DND-41 (cell line): ENCODE measurements at regions not wholly inside any gene's neighbourhood (a gene's known extent, or its start where the extent isn't known, plus 50 kb on each side); places are given as distances from the start of the nearest gene placed in this dataset.

Experiments
- ATAC-seq: fragments of 200-7000 bp; cut with Tn5 transposase; 3 replicates; pipeline ENCODE4 v1.9.1; 2021; ENCODE audit warnings: low read depth; ENCODE audit not compliant: insufficient read depth
- DNase-seq: peaks from one replicate; pipeline ENCODE4 v3.0.0-alpha.2; 2020
- H2AFZ ChIP-seq: 2 replicates; pipeline ENCODE4 v1.6.0; 2012; ENCODE audit warnings: low read depth, low read length
- H3K27ac ChIP-seq: 2 replicates; pipeline ENCODE4 v1.5.1; 2012; ENCODE audit warnings: low read length, inconsistent platforms
- H3K27me3 ChIP-seq: fragments of 200-600 bp; sonication (generic); 2 replicates; pipeline ENCODE4 v1.6.0; 2012; ENCODE audit warnings: low read length, mild to moderate bottlenecking, inconsistent platforms; ENCODE audit not compliant: insufficient read depth, poor library complexity
- H3K36me3 ChIP-seq: 2 replicates; pipeline ENCODE4 v1.5.1; 2012; ENCODE audit warnings: low read length, inconsistent platforms; ENCODE audit not compliant: insufficient read depth
- H3K4me1 ChIP-seq: 2 replicates; pipeline ENCODE4 v1.5.1; 2012; ENCODE audit warnings: mild to moderate bottlenecking, low read length; ENCODE audit not compliant: insufficient read depth
- H3K4me2 ChIP-seq: 2 replicates; pipeline ENCODE4 v1.6.0; 2012; ENCODE audit warnings: mild to moderate bottlenecking, moderate library complexity, low read length, inconsistent platforms; ENCODE audit not compliant: insufficient read depth
- H3K4me3 ChIP-seq, 2 experiments: fragments of 200-600 bp in 1 of 2; shearing (Covaris generic) in 1 of 2; 2 replicates each; pipeline ENCODE4 v1.5.1; 2012 to 2016; ENCODE audit warnings: inconsistent platforms in 2 of 2, low read length in 2 of 2, mild to moderate bottlenecking in 2 of 2, low read depth in 1 of 2, moderate library complexity in 1 of 2
- H3K79me2 ChIP-seq: 2 replicates; pipeline ENCODE4 v1.6.0; 2012; ENCODE audit warnings: low read length, inconsistent platforms; ENCODE audit not compliant: insufficient read depth
- H3K9ac ChIP-seq: 2 replicates; pipeline ENCODE4 v1.6.0; 2012; ENCODE audit warnings: low read depth, mild to moderate bottlenecking, inconsistent platforms, low read length, moderate library complexity
- H3K9me3 ChIP-seq: 2 replicates; pipeline ENCODE4 v1.5.1; 2012; ENCODE audit warnings: low read length, moderate library complexity, mild to moderate bottlenecking, inconsistent platforms; ENCODE audit not compliant: insufficient read depth, severe bottlenecking
- H4K20me1 ChIP-seq: 2 replicates; pipeline ENCODE4 v1.6.0; 2012; ENCODE audit warnings: low read length; ENCODE audit not compliant: insufficient read depth
- CTCF ChIP-seq: IDR thresholded peaks from 2 replicates; pipeline ENCODE4 v1.5.1; 2012; ENCODE audit warnings: borderline replicate concordance, low read length, moderate library complexity, mild to moderate bottlenecking; ENCODE audit not compliant: poor library complexity, severe bottlenecking; ENCODE audit errors: extremely low read depth
- EZH2 ChIP-seq: IDR thresholded peaks from 3 replicates; pipeline ENCODE4 v1.6.1; 2012; ENCODE audit warnings: borderline replicate concordance, low read depth, mild to moderate bottlenecking, moderate library complexity, low read length, inconsistent platforms; ENCODE audit not compliant: severe bottlenecking

GRCh38 chr4:147336252-147336651, 144.6 kb upstream of the EDNRA start:
- Histone ChIP-seq H4K20me1 (no peaks in the 10 kb centered on the region), H2AFZ (no peak overlapping the region), H3K9ac (no peak overlapping the region), H3K27me3 (no peaks in the 10 kb centered on the region), H3K27ac (no peak overlapping the region), H3K4me3 (no peak overlapping the region), H3K4me2 (no peak overlapping the region), H3K79me2 (no peaks in the 10 kb centered on the region), H3K9me3 (no peaks in the 10 kb centered on the region), H3K36me3 (no peaks in the 10 kb centered on the region), H3K4me1 (no peaks in the 10 kb centered on the region)
- no peak for ATAC-seq
- DNase-seq, result no peak
- TF ChIP-seq CTCF (no peak), EZH2 (no peak)

- H3K9ac ChIP-seq, result no peak overlapping the region
- no peaks in the 10 kb centered on the region for H3K79me2 ChIP-seq
- H3K36me3 ChIP-seq, result no peaks in the 10 kb centered on the region
- H3K27ac ChIP-seq, result no peak overlapping the region
- no peak for DNase-seq
- no peak overlapping the region for H3K4me2 ChIP-seq
- ATAC-seq, result no peak
- no peak overlapping the region for H2AFZ ChIP-seq
- no peaks in the 10 kb centered on the region for H3K9me3 ChIP-seq
- no peaks in the 10 kb centered on the region for H3K4me1 ChIP-seq
- no peaks in the 10 kb centered on the region for H3K27me3 ChIP-seq
- no peaks in the 10 kb centered on the region for H4K20me1 ChIP-seq
- no peak overlapping the region for H3K4me3 ChIP-seq
- TF ChIP-seq EZH2 (no peak), CTCF (no peak)
These were observed 141.8 kb upstream of the EDNRA start for GRCh38 chr4:147339100-147339499.

GRCh38 chr4:147340111-147340510, 140.8 kb upstream of the EDNRA start:
- H3K4me2 ChIP-seq, result no peak overlapping the region
- no peaks in the 10 kb centered on the region for H3K27me3 ChIP-seq
- H3K9me3 ChIP-seq, result no peaks in the 10 kb centered on the region
- no peak overlapping the region for H3K9ac ChIP-seq
- no peak for TF ChIP-seq EZH2
- TF ChIP-seq CTCF, result no peak
- H3K36me3 ChIP-seq, result no peaks in the 10 kb centered on the region
- H3K27ac ChIP-seq, result no peak overlapping the region
- DNase-seq, result no peak
- H3K79me2 ChIP-seq, result no peaks in the 10 kb centered on the region
- no peak overlapping the region for H3K4me3 ChIP-seq
- ATAC-seq, result no peak
- no peaks in the 10 kb centered on the region for H4K20me1 ChIP-seq
- H3K4me1 ChIP-seq, result no peaks in the 10 kb centered on the region
- no peak overlapping the region for H2AFZ ChIP-seq

- TF ChIP-seq EZH2 (no peak), CTCF (no peak)
- no peaks in the 10 kb centered on the region for H4K20me1 ChIP-seq
- DNase-seq (no peak), ATAC-seq (no peak)
- H3K9ac ChIP-seq, result no peak overlapping the region
- H3K4me2 ChIP-seq, result no peak overlapping the region
- H3K79me2 ChIP-seq, result no peaks in the 10 kb centered on the region
- no peak overlapping the region for H2AFZ ChIP-seq
- H3K36me3 ChIP-seq, result no peaks in the 10 kb centered on the region
- no peak overlapping the region for H3K4me3 ChIP-seq
- no peaks in the 10 kb centered on the region for H3K27me3 ChIP-seq
- no peaks in the 10 kb centered on the region for H3K9me3 ChIP-seq
- H3K4me1 ChIP-seq, result no peaks in the 10 kb centered on the region
- H3K27ac ChIP-seq, result no peak overlapping the region
These were observed 140.2 kb upstream of the EDNRA start for GRCh38 chr4:147340591-147341120.
